ENCODE measurements at regions not wholly inside any gene's neighbourhood (a gene's known extent, or its start where the extent isn't known, plus 50 kb on each side); places are given as distances from the start of the nearest gene placed in this dataset.

- no peak for DNase-seq (ENCODE audit: low read depth, low spot score)
Measured at GRCh38 chr13:67377919-67378318, 147.8 kb upstream of the PCDH9 start.

GRCh38 chr13:67374391-67374790 lies 144.3 kb upstream of the PCDH9 start:
- DNase-seq (ENCODE audit: low read depth, low spot score): no peak

DNA sequence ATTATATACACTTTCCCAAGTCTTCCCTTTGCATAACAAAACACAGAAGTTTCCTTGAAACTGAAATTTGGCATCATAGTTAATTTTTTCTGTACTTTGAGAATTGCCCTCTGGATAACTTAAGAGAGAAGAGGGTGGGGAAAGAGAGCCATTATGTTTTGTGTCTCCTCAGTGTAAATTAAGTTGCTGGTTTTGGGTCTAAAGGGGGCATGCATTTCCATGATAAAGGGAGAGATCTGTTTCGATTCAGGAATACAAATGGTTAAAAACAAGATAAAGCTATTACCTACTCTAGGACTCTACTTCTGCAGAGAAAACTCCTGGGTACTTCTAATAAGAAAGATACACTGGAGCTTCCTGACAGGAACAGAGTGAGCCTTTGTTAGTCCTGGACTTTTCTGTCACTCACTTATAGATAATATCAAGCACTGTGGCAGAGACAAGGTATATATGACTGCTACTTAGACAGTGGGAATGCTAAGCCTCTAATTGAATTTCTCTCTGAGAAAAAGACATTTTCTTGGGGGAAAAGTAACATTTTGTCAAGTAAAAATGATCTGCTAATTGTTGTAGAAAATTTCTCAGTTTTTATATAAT lies 142.8 kb upstream of the PCDH9 start:
- DNase-seq (ENCODE audit: low read depth, low spot score): no peak

DNA sequence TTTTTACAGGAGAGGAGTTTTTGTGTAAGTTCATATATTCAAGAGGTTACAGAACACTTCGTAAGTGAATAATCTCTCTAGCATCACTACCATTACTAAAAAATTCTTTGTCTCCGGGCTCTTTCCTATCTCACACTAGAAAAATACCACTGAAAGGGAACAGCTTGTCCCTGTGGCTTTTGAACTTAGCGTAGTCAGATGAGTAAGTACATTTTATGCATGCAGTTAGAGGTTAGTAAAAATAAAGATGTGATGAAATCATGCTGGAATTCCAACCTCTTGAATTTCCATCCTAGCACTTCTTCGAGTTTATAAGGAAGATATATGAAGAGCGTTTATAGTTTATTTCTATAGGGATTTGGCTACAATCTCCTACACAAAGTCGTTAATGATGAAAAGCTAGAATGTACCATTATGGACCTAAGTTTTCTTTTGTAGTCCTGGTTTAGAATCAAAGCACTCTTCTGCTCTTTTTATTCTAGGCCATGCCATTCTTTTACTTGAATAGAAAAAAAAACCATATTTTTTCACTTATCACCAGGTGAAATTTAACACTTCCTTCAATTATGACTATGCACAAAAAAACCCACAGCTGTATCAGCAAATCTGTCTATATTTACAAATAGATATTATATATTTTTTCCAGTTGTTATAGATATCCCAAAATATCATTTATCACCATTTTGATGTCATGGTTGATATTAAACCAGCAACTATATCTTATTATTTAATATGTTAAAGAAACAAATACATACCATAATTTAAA lies 139.9 kb upstream of the PCDH9 start:
- DNase-seq (ENCODE audit: low read depth, low spot score): no peak

GRCh38 chr13:67367399-67367798 lies 137.3 kb upstream of the PCDH9 start:
- DNase-seq (ENCODE audit: low read depth, low spot score): no peak

GRCh38 chr13:67366533-67366932 lies 136.4 kb upstream of the PCDH9 start:
- no peak for DNase-seq (ENCODE audit: low read depth, low spot score)

DNA sequence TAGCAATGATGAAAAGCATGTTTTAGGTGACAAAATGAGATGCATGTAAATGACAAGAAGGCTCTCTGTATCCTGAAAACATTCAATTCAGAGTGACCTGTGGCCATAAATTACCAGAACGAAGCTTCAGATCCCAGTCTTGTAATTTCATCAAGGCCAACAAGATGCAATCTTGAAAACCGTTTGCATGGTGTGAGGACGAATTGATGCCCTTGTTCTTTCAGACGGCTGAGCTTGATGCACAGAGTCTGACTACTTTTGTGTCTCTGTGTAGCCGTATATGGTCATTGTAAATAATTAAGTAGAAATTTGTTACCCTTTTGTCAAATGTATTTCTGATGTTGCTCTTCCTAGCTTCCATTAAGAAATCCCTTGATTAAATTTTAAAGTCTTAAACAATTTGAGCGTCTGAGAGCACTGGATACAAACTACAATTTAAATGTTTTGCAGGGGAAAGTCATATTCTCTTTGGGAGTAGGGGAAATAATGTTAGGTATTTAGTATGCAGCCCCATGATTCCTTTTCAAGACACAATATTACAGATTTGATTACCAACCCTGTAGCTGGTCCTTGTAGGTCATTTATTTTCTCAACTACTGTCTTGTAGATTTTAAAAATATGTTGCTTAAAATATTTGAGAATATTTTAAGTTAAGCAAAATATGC lies 125.8 kb upstream of the PCDH9 start:
- DNase-seq (ENCODE audit: low read depth, low spot score): no peak

DNA sequence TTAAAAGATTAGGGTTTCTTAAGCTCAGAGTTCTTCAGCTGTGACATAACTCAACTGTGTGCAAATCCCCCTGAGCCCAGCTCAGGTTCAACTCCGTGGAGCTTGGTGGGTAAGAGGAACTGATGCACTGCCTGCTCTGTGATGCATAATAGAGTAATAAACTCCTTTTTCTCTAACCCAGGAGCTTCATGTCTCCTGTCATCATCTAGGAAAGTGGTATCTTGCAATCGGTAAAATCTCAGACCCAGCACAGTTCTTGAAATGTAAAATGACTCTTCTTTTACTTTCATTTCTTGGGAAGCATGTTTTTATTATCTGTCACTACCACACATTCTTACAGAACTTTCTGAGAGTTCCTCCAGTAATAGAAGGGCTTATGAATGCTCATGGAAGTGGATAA lies 123.8 kb upstream of the PCDH9 start:
- no peak for DNase-seq (ENCODE audit: low read depth, low spot score)

GRCh38 chr13:67353031-67353430 lies 122.9 kb upstream of the PCDH9 start:
- DNase-seq (ENCODE audit: low read depth, low spot score): no peak

GRCh38 chr13:67351909-67352308 lies 121.8 kb upstream of the PCDH9 start:
- DNase-seq (ENCODE audit: low read depth, low spot score): no peak

DNA sequence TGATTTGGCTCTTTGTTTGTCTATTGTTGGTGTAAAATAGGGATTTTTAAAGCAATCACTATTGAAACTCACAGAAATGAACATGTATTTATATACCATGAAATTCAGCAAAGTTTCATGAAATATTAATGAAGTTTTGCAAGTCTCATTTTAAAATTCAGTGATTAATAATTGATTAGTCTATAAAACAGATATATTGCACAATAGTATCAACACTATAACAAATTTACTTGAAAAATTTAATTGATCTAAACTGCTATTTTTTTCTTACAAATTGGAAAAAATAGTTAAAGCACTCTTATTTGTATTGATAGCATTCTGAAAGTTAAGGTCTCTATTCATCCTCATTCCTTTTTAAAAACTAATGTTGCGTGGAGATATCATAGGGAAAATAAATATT lies 121.0 kb upstream of the PCDH9 start:
- no peak for DNase-seq (ENCODE audit: low read depth, low spot score)

DNA sequence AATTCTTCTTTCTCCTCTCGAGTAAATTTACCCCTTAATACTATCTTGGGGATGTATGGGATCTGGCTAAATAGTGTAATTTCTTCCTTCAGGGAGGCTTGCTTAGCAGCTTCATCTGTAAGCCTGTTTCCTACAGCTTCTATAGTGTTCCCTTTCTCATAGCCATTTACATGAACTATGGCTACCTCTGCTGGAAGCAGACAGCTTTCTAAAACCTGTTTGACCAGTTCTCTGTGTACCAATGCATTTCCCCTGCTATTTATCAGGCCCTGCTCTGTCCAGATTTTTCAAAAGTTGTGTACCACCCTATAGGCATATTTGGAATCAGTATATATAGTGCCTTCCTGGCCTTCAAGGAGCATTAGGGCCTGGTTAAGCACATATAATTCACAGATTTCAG lies 113.6 kb upstream of the PCDH9 start:
- peak; percentile 2 for DNase-seq (ENCODE audit: low read depth, low spot score)

DNA sequence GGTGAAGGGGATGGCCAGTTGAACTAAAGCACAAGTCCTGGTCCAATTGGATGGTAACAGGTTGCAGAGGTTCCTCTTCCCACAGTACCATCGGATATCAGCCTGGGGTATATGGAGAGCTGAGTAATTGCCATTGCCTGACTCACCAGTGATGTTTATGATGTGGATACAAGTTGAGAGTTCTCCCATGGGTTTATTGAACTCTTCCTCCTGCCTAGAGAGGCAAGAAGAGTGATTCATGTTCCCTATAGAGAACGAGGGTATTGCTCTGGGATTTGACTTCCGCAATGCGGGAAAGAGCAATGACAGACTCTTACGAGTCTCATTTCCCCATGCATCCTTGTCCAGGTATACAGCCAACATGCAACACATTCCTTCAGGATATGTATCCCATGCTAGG lies 111.3 kb upstream of the PCDH9 start:
- no peak for DNase-seq (ENCODE audit: low read depth, low spot score)

DNA sequence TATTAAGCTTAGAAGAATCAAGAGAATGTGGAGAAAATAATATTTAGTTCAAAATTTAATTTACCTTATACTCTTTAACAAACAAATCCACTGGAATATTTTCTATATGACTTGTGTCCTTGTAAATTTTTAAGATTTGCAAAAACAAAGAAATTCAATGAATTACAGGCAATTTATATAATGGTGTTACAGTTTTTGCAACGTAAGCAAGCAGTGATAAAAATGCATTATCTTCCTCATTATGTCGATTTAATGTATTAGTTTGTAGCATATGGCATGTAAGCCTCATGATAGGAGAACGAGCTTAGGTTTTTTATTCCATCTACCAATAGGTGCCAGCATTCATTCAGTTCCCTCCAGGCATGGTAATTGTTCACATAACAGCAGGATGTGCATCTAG lies 100.0 kb upstream of the PCDH9 start:
- no peak for DNase-seq (ENCODE audit: low read depth, low spot score)

DNA sequence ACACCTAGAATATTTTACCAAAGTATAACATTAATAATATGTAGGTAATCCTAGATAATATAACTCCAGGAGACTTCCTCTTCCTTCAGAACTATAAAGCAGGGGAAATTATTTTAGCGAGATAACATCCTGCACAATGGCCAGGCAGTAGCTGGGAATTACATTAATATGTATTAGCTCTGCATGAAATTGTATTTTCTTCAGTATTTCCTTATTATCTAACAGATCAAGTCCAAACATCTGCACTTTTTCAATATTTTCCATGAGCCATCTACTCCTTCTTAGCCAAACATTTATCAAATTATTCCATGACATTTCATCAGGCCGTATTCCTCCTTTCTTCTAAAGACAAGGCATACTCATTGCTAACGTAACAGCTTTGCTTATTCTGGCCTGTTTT lies 98.8 kb upstream of the PCDH9 start:
- DNase-seq (ENCODE audit: low read depth, low spot score): no peak

DNA sequence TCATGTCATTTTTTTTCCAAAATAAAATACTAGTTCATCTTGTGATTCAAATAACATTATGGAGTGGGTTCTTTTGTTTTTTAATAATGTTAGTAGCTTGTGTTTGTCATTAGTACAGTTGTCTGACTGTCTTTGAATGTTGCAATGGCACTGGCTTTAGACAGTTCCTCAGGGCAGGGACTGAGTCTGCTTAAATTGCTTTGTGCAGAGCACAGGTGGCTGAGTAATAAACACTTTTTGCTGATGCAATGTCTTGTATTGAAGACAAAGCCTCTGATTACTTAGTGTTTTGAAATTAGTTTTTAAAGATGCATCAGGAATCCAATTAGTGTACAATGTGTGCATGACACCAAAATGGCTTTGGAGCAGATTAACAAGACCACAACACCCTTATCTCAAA lies 88.7 kb upstream of the PCDH9 start:
- DNase-seq (ENCODE audit: low read depth, low spot score): no peak

GRCh38 chr13:67318398-67318797 lies 88.3 kb upstream of the PCDH9 start:
- no peak for DNase-seq (ENCODE audit: low read depth, low spot score)

DNA sequence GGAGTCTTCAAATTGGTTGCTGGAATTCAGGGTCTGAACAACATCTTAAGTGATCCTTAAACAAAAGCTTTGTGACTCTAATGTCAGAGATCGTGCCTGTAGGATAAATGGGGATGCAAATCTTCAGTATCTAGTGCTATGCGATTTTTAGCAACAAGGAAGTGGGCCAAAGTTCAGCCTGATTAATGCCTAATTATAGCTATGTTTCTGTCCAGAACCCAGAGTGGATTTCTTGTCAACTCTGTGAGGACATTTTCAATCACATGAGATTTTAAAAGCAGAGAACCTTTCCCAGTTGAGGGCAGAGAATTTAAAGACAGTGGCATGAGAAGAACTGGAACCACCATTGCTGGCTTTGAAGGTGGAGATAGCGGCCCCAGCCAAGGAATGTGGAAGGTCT lies 84.3 kb upstream of the PCDH9 start:
- no peak for DNase-seq (ENCODE audit: low read depth, low spot score)

- DNase-seq (ENCODE audit: low read depth, low spot score): no peak
Measured at GRCh38 chr13:67308004-67308772, 78.1 kb upstream of the PCDH9 start.

- no peak for DNase-seq (ENCODE audit: low read depth, low spot score)
Measured at GRCh38 chr13:67306742-67307141, 76.6 kb upstream of the PCDH9 start.

DNA sequence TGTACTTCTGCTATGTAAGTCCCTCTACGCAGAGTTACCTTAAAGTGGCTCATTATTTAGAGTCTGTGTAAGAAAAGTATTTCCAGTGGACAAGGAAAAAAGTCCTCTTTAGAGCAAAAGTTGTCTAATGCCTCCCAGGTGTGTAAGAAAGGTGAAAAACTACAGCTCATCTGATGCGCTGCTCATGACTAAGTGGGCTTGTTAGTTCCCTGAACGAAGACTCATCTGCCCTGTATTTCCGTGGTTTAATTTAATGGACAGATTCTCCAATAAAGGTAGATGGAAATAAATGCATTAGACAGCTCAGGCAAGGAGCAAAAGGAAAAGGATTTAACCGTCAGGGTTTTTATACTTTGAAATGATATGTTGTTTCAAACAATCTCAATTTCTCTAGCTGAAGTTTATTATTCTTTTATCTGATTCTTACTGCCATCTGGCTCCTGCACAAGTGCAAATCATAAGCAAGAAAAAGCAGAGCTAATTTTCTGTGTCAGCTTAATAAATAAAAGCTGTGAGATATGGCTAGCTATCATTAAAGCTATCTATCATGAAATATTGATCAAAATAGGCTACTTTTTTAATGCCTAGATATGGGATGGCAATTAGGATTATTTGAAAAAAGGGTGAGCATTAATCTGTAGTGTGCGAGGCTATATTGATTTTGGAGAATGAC lies 73.7 kb upstream of the PCDH9 start:
- no peak for DNase-seq (ENCODE audit: low read depth, low spot score)

GRCh38 chr13:67299751-67300150 lies 69.6 kb upstream of the PCDH9 start:
- no peak for DNase-seq (ENCODE audit: low read depth, low spot score)
